Breast epithelium (tissue), 3 donors: ENCODE measurements at regions not wholly inside any gene's neighbourhood (a gene's known extent, or its start where the extent isn't known, plus 50 kb on each side); places are given as distances from the start of the nearest gene placed in this dataset.

Experiments
- CTCF ChIP-seq, 3 donors: fragments of 450-650 bp; IDR thresholded peaks; one replicate each; pipeline ENCODE4 v1.5.1; 2016 to 2017; ENCODE audit warnings: antibody characterized with exemption in 3 of 3, mild to moderate bottlenecking in 3 of 3, moderate library complexity in 3 of 3
- POLR2A ChIP-seq: fragments of 450-650 bp; IDR thresholded peaks from one replicate; pipeline ENCODE4 v1.6.1; 2016; ENCODE audit warnings: antibody characterized with exemption, mild to moderate bottlenecking, moderate library complexity
- POLR2AphosphoS5 ChIP-seq, 3 donors: sonication (generic); formaldehyde crosslinking; IDR thresholded peaks; one replicate each; pipeline ENCODE4 v1.6.1; 2017; ENCODE audit warnings: antibody characterized with exemption in 3 of 3

DNA sequence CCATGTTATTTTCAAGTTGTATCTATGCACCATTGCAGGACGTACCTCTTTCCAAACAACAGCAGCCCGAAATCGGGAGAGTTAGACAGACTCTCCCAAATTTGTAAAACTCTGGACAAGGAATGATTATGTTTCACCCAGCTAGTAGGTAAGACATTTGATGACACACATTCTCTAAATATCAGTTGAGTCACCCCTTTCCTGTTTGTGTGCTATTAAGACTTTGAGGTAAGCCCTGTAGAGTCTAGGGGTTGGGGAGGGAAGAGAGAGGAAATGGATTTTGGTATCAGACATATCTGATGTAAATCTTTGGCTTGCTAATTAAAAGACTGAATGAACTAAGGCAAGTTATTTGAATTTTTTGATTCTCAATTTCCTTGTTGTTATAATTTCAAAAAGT lies 999.0 kb downstream of the TUSC7 start:
- no peak for TF ChIP-seq CTCF (IDR thresholded peaks at IDR 0.05)
- no peak for TF ChIP-seq POLR2A
- no peak for TF ChIP-seq POLR2AphosphoS5 (IDR thresholded peaks at IDR 0.05)
